EL (cell line): ENCODE measurements at regions not wholly inside any gene's neighbourhood (a gene's known extent, or its start where the extent isn't known, plus 50 kb on each side); places are given as distances from the start of the nearest gene placed in this dataset.
"Not testable (repeated sequence)": the region's sequence is repeated elsewhere in the genome, so short reads cannot be mapped to it uniquely, and the experiment has no call there.

ENCODE experiments used
- DNase-seq: peaks from one replicate; pipeline ENCODE4 v3.0.0-alpha.2; 2016

- no peak for DNase-seq
Observed at GRCh38 chr11:24084956-24085355, 411.9 kb upstream of the LUZP2 start.

- no peak for DNase-seq
Observed at GRCh38 chr11:24086921-24087320, 409.9 kb upstream of the LUZP2 start.

GRCh38 chr11:24091594-24091993 is 405.3 kb upstream of the LUZP2 start:
- DNase-seq: no peak

- no peak for DNase-seq
Observed at GRCh38 chr11:24093375-24093774, 403.5 kb upstream of the LUZP2 start.

GRCh38 chr11:24108609-24109008 is 388.2 kb upstream of the LUZP2 start:
- no peak for DNase-seq

- DNase-seq: no peak
Observed at GRCh38 chr11:24122291-24122690, 374.6 kb upstream of the LUZP2 start.

- DNase-seq: no peak
Observed at GRCh38 chr11:24124876-24125275, 372.0 kb upstream of the LUZP2 start.

- DNase-seq: no peak
Observed at GRCh38 chr11:24131698-24132097, 365.2 kb upstream of the LUZP2 start.

GRCh38 chr11:24132471-24132870 is 364.4 kb upstream of the LUZP2 start:
- DNase-seq: no peak

GRCh38 chr11:24134879-24135589 is 361.8 kb upstream of the LUZP2 start:
- no peak for DNase-seq

GRCh38 chr11:24142062-24142461 is 354.8 kb upstream of the LUZP2 start:
- DNase-seq: no peak

GRCh38 chr11:24145411-24145810 is 351.4 kb upstream of the LUZP2 start:
- DNase-seq: peak; percentile 25

GRCh38 chr11:24153337-24153736 is 343.5 kb upstream of the LUZP2 start:
- DNase-seq: no peak

GRCh38 chr11:24155792-24156191 is 341.1 kb upstream of the LUZP2 start:
- DNase-seq: peak; percentile 5

- DNase-seq: no peak
Observed at GRCh38 chr11:24157316-24157715, 339.5 kb upstream of the LUZP2 start.

GRCh38 chr11:24161587-24161986 is 335.3 kb upstream of the LUZP2 start:
- no peak for DNase-seq

- peak; percentile 60 for DNase-seq
Observed at GRCh38 chr11:24163146-24163545, 333.7 kb upstream of the LUZP2 start.

- no peak for DNase-seq
Observed at GRCh38 chr11:24163841-24164240, 333.0 kb upstream of the LUZP2 start.

- no peak for DNase-seq
Observed at GRCh38 chr11:24171869-24172268, 325.0 kb upstream of the LUZP2 start.

- no peak for DNase-seq
Observed at GRCh38 chr11:24181395-24182047, 315.3 kb upstream of the LUZP2 start.

- DNase-seq: not testable (repeated sequence)
Observed at GRCh38 chr11:24185535-24185934, 311.3 kb upstream of the LUZP2 start.

- DNase-seq: no peak
Observed at GRCh38 chr11:24196733-24197132, 300.1 kb upstream of the LUZP2 start.

GRCh38 chr11:24198481-24198880 is 298.4 kb upstream of the LUZP2 start:
- peak; percentile 9 for DNase-seq

GRCh38 chr11:24199461-24199860 is 297.4 kb upstream of the LUZP2 start:
- DNase-seq: no peak

GRCh38 chr11:24206030-24206429 is 290.8 kb upstream of the LUZP2 start:
- DNase-seq: no peak
